Small intestine (tissue), 7 donors: ENCODE measurements at regions not wholly inside any gene's neighbourhood (a gene's known extent, or its start where the extent isn't known, plus 50 kb on each side); places are given as distances from the start of the nearest gene placed in this dataset.

ENCODE experiments used
- DNase-seq, 2 donors: peaks; one replicate each; pipeline versions ENCODE4 v3.0.0 to v3.0.0-alpha.2; 2013
- FAIRE-seq: peaks from 2 replicates; lab custom pipeline; 2012; peaks lifted over from hg19 to GRCh38; lab: Jason Lieb, UNC
- H3K27ac ChIP-seq, 3 donors: one replicate each; pipeline ENCODE4 v1.5.1; 2013; ENCODE audit warnings: low read length in 2 of 3, mild to moderate bottlenecking in 2 of 3, control low read depth in 1 of 3, inconsistent platforms in 1 of 3, low read depth in 1 of 3, moderate library complexity in 1 of 3
- H3K27me3 ChIP-seq, 3 donors: one replicate each; pipeline ENCODE4 v1.6.1; 2013; ENCODE audit warnings: low read length in 3 of 3, inconsistent platforms in 1 of 3; ENCODE audit not compliant: control insufficient read depth in 3 of 3, insufficient read depth in 3 of 3
- H3K36me3 ChIP-seq, 3 donors: one replicate each; pipeline ENCODE4 v1.6.1; 2013; ENCODE audit warnings: low read length in 3 of 3, inconsistent platforms in 1 of 3, low read depth in 1 of 3, mild to moderate bottlenecking in 1 of 3, moderate library complexity in 1 of 3; ENCODE audit not compliant: control insufficient read depth in 3 of 3, insufficient read depth in 2 of 3
- H3K4me1 ChIP-seq, 3 donors: one replicate each; pipeline ENCODE4 v1.6.1; 2013; ENCODE audit warnings: low read length in 2 of 3, inconsistent platforms in 1 of 3, low read depth in 1 of 3, mild to moderate bottlenecking in 1 of 3, moderate library complexity in 1 of 3; ENCODE audit not compliant: control insufficient read depth in 3 of 3, insufficient read depth in 2 of 3
- H3K4me3 ChIP-seq, 3 donors: one replicate each; pipeline ENCODE4 v1.5.1; 2013; ENCODE audit warnings: low read length in 3 of 3, control low read depth in 1 of 3, inconsistent platforms in 1 of 3, low read depth in 1 of 3, mild to moderate bottlenecking in 1 of 3, moderate library complexity in 1 of 3
- H3K9me3 ChIP-seq, 2 donors: one replicate each; pipeline ENCODE4 v1.6.1; 2013; ENCODE audit warnings: low read depth in 1 of 2, low read length in 1 of 2; ENCODE audit not compliant: control insufficient read depth in 2 of 2, insufficient read depth in 1 of 2
- WGBS, 3 donors: extraction: QIAGEN DNeasy Blood & Tissue Kit; methylation state at CpG; one replicate each; pipeline ENCODE4 v1.1.7; 2013; 5-methylcytosine and 5-hydroxymethylcytosine counted together
- donor health status: healthy with polysubstance abuse.
- donor health status: control.
- donor health status: control.
- donor health status: Bipolar disorder and iron deficiency.
- donor health status: healthy.

- no peaks in the 10 kb centered on the region for H3K4me1 ChIP-seq
- 94 to 97% (median 94%) methylated on average over 31 to 42 of the region's 42 CpGs for WGBS, 3 donors
- no peaks in the 10 kb centered on the region for H3K36me3 ChIP-seq
- no peaks in the 10 kb centered on the region for H3K27me3 ChIP-seq
- H3K9me3 ChIP-seq = no peaks in the 10 kb centered on the region
- no peak overlapping the region for H3K4me3 ChIP-seq
- H3K27ac ChIP-seq = no peak overlapping the region
- DNase-seq (no peak), FAIRE-seq (no peak)
Observed at GRCh38 chr2:129144082-129144791, 825.6 kb upstream of the HS6ST1 start.

- Histone ChIP-seq H3K36me3 (no peaks in the 10 kb centered on the region), H3K27me3 (no peaks in the 10 kb centered on the region), H3K27ac (no peak overlapping the region), H3K4me1 (no peaks in the 10 kb centered on the region), H3K9me3 (no peaks in the 10 kb centered on the region), H3K4me3 (no peak overlapping the region)
- WGBS, 3 donors = 71 to 83% (median 80%) methylated on average over 1 of the region's 1 CpG
- no peak for FAIRE-seq
- DNase-seq = no peak
Observed at GRCh38 chr2:129152514-129152913, 827.0 kb upstream of the RAB6C start.

DNA sequence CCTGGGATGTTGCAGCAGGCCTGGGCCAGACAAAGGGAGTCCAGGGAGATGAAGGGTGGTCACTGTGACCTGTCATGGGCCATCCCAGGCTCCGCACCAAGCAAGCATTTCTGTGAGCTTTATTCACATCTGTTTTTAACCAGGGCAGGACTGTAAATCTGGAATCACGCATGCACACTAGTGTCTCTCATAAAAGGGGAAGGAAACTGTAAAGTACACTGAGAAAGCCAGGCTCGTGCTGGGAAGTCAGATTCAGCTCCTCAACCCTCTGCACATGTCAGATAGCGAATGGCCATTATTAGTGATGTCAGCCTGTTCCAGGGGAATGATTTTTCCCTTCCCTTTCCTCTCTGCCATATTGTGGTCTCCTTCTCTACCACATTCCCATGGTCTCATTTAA, 818.6 kb upstream of the RAB6C start:
- H3K4me3 ChIP-seq = no peak overlapping the region
- H3K27me3 ChIP-seq = no peaks in the 10 kb centered on the region
- H3K9me3 ChIP-seq = no peaks in the 10 kb centered on the region
- DNase-seq (no peak), FAIRE-seq (no peak)
- no peak overlapping the region for H3K27ac ChIP-seq
- peaks cover 0 to 2% (median 0%) of the 10 kb centered on the region in 3 donors for H3K4me1 ChIP-seq
- no peaks in the 10 kb centered on the region for H3K36me3 ChIP-seq
- WGBS, 3 donors = 71 to 76% (median 74%) methylated on average over 4 of the region's 4 CpGs

GRCh38 chr2:129164220-129164949, 815.1 kb upstream of the RAB6C start:
- FAIRE-seq (no peak), DNase-seq (no peak)
- no peak overlapping the region for H3K27ac ChIP-seq
- WGBS, 3 donors = 67 to 83% (median 74%) methylated on average over 6 of the region's 6 CpGs
- no peaks in the 10 kb centered on the region for H3K36me3 ChIP-seq
- no peaks in the 10 kb centered on the region for H3K27me3 ChIP-seq
- H3K9me3 ChIP-seq = no peaks in the 10 kb centered on the region
- H3K4me1 ChIP-seq = peaks cover 0 to 2% (median 0%) of the 10 kb centered on the region in 3 donors
- H3K4me3 ChIP-seq = no peak overlapping the region

GRCh38 chr2:129165006-129165405, 814.5 kb upstream of the RAB6C start:
- no peak overlapping the region for H3K27ac ChIP-seq
- DNase-seq (peak in 1 of 2 donors; percentile 8), FAIRE-seq (no peak)
- peaks cover 0 to 2% (median 0%) of the 10 kb centered on the region in 3 donors for H3K4me1 ChIP-seq
- H3K4me3 ChIP-seq = no peak overlapping the region
- H3K9me3 ChIP-seq = no peaks in the 10 kb centered on the region
- no peaks in the 10 kb centered on the region for H3K36me3 ChIP-seq
- no peaks in the 10 kb centered on the region for H3K27me3 ChIP-seq

DNA sequence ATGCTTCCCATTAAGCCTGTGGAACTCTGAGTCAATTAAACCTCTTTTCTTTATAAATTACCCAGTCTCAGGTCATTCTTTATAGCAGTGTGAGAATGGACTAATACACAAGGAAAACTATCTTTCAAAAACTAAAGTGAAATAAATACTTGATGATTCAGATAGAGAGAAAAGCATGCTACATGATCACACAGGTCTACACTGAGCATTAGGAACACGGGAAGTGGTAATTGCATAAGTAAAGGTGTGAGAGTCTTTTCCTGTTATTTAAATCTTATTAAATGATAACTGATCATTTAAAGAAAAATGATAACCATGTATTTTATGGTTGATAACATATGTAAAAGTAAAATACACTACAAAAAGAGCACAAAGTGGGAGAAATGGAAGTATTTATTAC, 812.0 kb upstream of the RAB6C start:
- FAIRE-seq = no peak
- Histone ChIP-seq H3K27ac (no peak overlapping the region), H3K36me3 (no peaks in the 10 kb centered on the region), H3K9me3 (no peaks in the 10 kb centered on the region), H3K4me1 (peaks cover 0 to 2% (median 0%) of the 10 kb centered on the region in 3 donors), H3K27me3 (no peaks in the 10 kb centered on the region), H3K4me3 (no peak overlapping the region)
- DNase-seq = no peak
- 70 to 78% (median 77%) methylated on average over 1 of the region's 1 CpG for WGBS, 3 donors

DNA sequence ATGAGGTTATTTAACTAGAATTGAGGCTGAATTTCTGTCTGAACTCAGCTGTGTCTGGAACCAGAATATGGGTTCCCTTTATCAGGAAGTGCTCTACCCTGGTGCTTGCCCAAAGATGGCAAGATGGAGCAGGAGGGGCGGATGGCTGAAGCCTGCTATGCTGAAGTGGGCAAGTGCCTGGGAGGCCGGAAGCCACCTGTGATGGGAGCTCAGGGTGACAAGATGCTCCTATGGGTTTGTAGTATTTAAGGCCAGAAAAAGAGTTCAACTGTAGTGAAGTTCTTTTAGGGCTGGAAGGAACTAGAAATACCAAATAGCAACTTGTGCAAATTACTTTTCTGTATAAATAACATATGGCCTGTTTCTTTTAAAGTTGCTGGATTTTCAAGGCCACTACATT, 808.9 kb upstream of the RAB6C start:
- no peak for FAIRE-seq

GRCh38 chr2:129174143-129174542, 805.3 kb upstream of the RAB6C start:
- Histone ChIP-seq H3K27me3 (no peaks in the 10 kb centered on the region), H3K9me3 (no peaks in the 10 kb centered on the region), H3K27ac (no peak overlapping the region), H3K36me3 (no peaks in the 10 kb centered on the region), H3K4me3 (no peak overlapping the region), H3K4me1 (no peaks in the 10 kb centered on the region)
- DNase-seq (no peak), FAIRE-seq (no peak)
- 64 to 80% (median 74%) methylated on average over 2 of the region's 2 CpGs for WGBS, 3 donors

More for the DNA sequence above, 808.9 kb upstream of the RAB6C start:
- no peak for DNase-seq
- WGBS, 3 donors = 82 to 93% (median 93%) methylated on average over 2 of the region's 2 CpGs
- Histone ChIP-seq H3K27ac (no peak overlapping the region), H3K9me3 (no peaks in the 10 kb centered on the region), H3K36me3 (no peaks in the 10 kb centered on the region), H3K27me3 (no peaks in the 10 kb centered on the region), H3K4me3 (no peak overlapping the region), H3K4me1 (no peaks in the 10 kb centered on the region)
